NCI-H2196 treated with DMSO at 0.1 percent for 48 hours (cell line): ENCODE measurements at regions not wholly inside any gene's neighbourhood (a gene's known extent, or its start where the extent isn't known, plus 50 kb on each side); places are given as distances from the start of the nearest gene placed in this dataset.

Experiments used
- DNase-seq: peaks from one replicate; lab custom pipeline; 2025; ENCODE audit not compliant: unreplicated experiment; lab: John Stamatoyannopoulos, UW

DNA sequence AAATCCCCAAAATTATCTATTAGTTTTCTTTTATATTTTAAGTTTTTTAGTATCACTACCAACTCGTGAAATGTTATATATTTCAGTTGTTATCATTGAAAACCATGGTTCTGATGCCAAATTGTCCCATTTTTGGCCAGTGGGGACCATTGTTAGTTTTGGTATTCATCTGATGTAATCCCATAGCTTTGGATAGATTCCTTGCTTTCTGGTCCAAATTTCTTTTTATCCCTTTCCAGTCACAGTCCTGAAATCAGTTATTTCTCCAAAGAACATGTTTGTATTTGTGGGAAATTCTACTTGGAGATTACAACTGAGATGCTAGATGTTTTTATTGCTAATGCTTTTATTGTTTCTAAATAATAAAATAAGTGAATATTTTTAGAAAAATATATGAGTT is 976.8 kb upstream of the CRIM1 start:
- no peak for DNase-seq

DNA sequence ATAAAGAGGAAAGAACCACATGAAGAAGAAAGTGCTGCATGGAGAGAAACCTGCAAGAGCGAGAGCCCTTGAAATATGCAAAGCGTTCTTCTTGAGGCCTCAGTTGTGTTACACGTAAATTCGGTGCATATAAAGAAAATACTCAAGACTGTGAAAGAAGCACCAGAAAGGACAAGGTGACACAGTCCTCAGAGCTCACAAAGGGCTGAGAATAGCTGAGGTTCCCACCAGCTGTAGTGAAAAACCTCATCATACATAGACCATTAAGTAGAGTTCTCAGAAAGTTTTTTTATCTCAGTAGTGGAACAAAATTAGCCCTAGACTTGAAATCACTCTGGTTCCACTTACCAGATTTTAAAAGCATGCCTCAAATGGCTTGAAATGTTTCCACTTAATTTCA is 980.7 kb upstream of the CRIM1 start:
- DNase-seq: no peak

DNA sequence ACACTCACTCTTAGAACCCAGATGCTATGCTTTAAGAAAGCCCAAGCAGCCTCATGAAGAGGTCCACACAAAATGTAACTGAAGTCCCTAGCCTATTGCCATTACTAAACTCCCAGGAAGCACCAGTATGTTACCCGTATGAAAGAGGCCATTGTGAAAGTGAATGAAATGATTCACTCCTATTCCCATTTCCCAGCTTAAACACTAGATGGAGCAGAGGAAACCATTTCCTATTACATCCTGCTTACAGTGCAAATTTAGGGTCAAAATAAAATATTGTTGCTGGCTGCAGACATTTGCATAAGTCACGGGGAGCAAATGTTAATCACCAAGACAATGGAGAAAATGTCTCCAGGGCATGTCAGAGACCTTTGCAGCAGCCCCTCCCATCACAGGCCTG is 989.7 kb upstream of the CRIM1 start:
- no peak for DNase-seq

DNA sequence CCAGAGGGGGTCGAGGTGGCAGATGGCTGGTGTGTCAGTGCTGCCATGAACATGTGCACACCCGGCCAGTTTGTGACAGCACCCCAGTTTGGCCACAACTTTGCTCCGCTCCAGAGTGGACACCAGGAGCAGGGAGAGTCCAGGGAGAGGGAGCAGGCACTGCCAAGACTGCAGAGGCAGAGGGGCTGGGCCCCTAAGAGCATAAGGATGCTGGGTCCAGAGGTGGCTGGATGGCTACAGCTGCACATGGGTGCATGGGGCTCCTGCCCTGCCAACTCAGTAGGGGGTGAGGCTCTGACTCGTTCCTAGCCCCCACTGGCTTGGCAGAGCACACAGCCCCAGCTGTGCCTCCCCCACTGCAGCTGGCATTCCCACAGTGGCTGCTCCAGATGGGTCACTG is 999.2 kb upstream of the CRIM1 start:
- no peak for DNase-seq

DNA sequence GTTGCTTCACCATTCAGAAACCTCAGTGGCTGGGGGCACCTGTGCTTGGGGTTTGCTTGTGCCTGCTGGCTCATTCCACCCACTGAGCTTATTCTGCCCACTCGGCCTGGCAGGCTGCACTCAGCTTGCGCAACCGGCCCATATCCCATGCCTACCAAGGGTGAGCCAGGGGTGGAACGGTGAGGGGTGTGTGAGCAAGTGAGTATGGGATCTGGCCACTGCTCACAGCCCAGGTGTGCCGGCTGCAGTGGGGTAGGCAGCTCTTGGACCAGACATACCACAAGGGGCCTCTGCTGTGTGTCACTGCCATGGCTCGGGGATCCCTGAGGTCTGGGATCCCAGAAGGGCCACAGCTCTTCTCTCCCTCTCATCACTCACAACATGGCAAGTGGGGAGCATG is 1000.5 kb upstream of the CRIM1 start:
- no peak for DNase-seq

DNA sequence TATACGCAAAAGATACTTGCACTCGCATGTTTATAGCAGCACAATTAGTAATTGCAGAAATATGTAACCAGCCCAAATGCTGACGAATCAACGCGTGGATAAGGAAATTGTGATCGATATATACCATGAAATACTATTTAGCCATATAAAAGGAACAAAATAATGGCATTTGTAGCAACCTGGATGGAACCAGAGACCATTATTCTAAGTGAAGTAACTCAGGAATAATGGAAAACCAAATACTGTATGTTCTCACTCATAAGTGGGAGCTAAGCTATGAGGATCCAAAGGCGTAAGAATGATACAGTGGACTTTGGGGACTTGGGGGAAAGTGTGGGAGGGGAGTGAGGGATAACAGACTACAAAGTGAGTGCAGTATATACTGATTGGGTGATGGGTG is 1008.0 kb upstream of the CRIM1 start:
- no peak for DNase-seq

DNA sequence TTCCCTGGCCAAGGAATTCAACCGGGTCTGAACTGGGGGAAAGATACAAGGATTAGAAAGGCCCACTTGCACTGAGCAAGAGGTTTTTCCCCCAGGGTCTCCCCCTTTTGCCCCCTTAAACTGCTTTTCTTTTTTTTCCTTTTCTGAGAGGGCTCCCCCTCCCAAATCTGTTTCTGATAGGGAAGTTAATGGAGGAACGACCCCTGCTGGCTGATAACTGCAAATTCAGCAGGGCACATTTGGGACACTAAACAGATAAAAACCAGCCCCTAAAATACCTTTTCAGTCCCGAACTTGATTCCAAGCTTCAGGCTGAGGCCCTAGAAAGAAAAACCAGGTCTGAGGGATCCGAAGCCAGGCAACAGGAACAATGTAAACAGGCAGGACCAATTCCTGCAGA is 1012.4 kb upstream of the CRIM1 start:
- DNase-seq: no peak

DNA sequence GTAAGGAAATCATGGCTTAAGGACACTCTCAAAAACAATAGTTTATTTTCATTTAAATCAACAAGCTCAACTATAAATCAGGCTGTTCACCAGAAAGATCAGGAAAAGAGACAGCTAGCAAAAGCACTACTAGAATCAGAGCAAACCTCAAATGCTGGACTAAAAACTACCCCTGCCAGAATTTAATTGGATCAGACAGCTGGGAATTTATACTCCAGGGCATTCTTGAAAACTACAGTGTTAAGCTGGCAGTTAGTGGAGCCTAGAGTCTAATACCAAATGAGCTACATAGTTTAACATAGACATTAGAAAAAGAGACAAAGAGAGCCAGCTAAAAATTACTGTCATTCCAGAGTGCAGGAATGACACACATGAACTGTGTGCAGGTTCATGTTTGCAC is 1016.4 kb upstream of the CRIM1 start:
- no peak for DNase-seq

DNA sequence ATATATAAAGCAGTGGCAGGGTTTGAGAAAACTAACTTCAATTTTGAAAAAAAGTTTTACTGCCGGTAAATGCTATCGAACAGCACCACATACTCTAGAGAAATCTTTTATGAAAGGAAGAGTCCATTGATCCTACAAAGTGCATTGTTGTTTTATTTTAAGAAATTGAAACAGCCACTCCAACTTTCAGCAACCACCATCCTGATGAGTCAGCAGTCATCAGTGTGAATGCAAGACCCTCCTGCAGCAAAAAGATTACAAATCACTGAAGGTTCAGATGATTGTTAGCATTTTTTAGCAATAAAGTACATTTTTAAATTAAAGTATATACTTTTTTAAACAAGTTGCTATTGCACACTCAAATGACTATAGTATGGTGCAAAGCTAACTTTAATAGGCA is 1017.7 kb upstream of the CRIM1 start:
- no peak for DNase-seq

DNA sequence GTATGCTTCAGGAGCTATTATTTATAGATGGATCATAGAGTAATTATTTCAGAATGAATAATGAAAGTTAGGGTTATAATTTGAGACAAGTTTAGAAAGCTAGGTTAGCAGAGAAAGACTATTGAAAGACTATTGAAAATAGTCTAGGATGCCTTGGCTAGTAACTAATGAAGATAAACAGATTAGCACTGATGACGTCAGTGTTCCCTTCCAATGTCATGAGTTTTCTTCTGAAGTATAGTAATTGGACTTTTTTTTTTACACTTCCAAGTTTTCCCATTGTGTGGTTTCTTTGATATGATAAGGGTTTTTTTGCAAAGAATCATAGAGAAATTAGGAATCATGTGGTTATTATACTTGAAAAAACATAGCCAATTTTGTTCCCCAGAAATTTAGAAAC is 1041.5 kb upstream of the CRIM1 start:
- no peak for DNase-seq

DNA sequence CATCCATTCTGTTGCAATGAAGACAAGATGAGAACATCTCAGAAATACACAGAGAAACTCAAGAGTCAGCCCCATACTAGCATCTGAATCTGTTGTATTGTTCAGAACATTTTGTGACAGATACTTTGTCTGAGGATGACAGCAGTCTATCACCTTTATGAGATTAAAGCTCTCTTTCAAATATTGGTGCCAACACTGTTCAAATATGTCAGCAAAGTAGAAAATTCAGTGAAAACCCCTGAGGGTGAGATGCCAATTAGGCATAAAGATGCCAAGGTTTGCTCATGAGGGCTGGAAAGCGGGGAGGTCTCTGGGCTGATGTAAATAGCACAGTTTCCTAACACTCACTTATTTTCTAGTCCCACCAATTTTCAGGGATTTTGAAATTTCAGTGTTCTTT is 1054.2 kb upstream of the CRIM1 start:
- no peak for DNase-seq

DNA sequence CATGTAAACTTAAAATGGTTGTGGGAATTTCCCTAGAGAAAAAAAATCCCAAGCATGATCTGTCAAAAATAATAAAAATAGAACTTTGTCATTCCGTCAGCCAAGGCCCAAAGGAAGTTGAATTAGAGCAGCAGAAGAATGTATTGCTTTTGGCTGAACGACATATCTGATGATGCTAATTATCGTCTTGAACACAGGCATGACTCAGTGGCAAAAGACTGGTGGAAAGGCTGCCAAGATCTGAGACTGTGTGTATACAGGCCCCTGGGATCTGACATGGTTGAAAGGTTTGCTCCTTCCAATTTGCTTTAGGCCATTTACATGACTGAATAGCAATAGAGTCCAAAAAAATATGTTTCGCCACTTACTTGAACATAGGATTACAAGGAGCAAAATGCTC is 1057.1 kb upstream of the CRIM1 start:
- DNase-seq: no peak

DNA sequence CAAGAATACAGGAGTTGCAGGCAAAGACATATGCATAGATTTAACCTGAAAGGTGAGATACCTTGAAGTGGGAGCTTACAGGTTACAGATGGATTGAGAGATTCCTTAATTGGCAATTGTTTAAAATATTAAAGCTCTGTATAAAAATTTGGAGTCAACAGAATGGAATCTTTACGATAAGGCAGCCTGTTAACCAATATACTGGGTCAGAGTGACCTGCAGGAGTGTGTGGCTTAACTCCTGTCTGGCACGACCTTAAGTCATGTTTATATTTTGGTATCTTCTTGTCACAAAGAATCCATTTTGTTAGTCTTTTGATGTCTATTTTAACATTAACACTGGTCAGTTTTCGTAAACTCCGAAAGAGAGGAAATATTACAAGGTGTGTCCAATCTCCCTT is 1058.2 kb upstream of the CRIM1 start:
- no peak for DNase-seq

DNA sequence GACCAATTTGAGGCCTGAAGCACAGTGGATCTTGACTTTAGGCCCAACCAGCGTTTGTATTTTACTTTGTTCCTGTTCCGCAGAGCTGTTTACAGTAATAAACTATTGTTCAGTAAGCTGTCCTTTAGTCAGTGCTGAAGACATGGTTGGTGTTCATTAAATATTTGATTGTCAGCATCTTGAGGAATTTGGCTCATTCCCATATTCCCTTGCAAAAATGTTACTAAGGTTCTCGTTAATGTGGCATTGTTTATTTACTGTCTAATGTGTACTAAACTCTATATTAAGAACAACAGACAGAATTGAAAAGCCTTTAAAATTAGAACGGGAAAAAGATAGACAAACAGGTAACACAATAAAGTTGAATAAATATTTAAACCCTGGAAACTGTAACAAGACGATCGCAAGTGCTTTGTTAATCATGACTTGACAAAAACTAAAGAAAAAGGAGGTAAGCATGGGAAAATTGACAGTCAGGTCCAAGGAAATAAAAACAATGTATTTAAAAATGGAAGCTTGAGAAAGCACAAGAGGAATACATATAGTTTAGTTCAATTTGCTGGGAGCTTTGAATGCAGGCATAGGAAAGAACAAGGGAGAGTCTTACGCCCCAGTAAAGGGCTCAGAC is 1060.8 kb upstream of the CRIM1 start:
- DNase-seq: no peak

DNA sequence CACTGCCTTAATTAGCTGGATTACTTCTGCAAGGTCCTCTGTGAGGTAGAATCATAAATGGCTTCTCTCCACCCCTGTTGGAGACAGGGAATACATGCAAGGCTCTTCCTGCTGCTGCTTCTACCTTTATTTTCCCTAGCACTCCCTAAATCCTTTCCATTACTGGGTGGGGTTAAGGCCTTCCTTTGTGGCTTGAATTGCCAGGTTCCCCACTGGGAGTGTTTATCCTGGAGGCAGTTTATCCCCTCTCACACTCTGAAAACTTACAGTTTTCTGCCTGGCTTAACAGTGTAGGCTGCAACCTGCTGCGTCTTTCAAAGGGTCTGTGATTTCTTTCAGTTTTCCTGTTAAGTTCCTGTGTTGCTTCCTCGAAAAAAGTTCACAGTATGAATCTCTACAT is 1062.3 kb upstream of the CRIM1 start:
- no peak for DNase-seq

DNA sequence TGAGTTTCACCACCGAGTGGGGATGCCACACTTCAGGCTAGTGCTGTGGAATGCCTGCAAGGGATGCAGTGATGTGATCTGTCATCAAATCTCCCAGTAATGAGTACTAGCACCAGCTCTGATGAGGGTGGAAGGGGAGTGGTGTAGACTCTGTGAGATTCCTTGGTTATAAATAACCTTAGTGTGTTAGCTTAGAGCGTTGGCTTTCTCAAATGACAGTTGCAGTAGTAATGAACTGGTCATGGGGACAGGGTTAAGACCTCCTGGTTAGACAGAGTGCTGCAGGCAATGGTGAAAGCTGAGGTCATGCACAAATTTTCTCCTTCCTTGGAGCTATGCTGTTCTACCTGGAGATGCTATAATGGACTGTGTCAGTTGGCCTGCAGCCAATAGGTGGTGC is 1063.4 kb upstream of the CRIM1 start:
- no peak for DNase-seq

DNA sequence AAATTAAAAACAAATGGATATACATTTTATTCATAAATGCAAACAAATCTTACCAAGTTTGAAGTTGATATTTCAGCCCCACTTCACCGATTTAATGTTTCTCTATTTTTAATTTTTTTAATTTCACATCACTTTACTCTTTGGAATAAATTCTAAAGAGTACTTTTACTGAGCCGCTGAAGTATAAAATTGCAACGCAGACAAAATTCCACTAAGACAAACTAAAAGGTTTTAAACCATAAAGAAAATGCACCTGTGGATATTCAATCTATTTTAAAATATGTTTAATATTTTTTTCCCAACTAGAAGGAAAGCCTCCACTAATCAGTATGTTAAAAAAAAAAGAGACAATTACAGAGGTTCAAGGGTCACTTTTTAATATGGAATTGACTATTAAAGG is 1073.9 kb upstream of the CRIM1 start:
- no peak for DNase-seq

DNA sequence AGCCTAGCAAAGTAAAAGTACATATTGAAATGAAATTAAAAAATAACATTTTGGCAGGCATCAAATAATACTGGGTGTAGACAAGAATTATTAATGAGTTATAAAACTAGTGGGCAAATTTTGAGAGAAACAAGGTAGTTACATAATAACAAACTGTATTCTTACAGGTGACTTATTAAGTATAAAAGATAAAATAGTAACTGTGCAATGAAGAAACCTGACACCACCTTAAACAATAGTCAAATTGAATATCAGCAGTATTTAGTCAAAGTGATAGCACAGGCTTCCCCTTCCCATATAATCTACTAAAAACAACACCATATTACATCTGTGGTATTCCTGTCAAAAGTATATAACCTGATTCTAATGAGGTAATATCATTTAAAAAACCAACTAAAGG is 1099.8 kb upstream of the CRIM1 start:
- DNase-seq: no peak

DNA sequence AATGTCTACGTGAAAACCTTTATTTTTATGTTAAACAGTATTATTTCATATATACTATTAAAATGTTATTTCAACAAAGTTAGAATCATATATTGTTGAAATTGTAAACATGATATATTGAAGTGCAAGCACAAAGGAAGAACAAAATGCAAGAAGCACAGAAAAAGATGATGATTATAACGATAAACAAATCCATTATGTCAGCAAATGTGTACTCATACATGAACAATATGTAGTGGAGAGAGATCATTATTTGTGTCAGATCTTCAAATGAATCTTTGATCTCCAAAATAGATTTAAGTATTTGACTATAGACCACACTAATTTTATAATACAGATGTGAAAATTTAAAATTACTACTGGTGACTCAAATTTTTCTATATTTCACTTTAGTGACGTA is 1104.4 kb upstream of the CRIM1 start:
- DNase-seq: no peak

DNA sequence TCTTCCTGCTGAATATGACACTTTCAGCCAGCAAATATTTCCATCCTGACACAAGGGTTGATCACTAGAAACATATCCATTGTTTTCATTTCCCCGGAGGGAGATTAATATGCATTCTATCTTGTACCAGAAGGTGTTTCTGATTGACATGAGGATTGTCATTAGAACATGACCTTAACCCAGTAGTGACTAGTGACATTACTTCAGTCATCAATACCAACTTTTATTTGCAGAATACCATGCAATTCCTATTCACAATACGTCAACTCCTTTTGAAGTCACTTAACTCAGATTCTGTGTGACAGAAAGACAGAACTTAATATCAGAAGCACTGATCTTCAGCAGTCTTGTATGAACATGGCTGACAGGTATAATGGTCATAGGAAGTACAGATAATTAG is 1108.9 kb upstream of the CRIM1 start:
- DNase-seq: no peak

DNA sequence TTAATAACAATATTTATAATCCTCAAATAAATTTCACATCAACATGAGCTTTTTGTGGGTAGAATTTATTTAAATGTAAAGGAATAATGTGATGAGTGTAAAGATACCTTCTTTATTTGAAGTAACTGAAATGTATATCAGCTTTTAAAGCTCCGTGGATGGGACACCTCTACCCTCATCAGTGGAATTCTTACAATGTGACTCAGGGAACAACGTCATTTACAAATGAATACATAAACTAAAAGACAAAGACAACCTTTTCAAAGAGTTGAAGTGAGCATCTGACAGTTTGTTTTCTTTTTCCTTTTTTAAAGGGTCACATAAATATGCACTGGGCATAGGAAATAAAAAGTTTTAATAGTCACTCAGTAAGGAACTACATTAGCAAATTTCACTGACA is 1127.0 kb upstream of the CRIM1 start:
- no peak for DNase-seq

DNA sequence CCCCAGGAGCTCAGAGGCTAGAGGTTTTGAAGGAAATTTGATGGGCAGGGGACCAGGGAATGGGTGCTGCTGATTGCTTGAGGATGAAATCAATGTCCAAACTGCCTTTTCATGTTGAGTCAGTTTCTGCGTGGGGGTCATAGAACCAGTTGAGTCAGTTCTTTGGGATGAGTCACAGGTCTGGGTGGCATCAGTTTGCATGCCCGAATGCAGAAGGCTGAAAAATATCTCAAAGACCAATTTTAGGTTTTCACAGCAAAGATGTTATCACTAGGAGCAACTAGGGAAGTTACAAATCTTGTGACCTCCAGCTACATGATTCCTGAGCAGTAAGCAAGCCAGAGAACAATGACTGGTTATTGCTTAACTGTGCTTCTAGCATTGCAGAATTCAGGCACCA is 1135.1 kb upstream of the CRIM1 start:
- DNase-seq: no peak

DNA sequence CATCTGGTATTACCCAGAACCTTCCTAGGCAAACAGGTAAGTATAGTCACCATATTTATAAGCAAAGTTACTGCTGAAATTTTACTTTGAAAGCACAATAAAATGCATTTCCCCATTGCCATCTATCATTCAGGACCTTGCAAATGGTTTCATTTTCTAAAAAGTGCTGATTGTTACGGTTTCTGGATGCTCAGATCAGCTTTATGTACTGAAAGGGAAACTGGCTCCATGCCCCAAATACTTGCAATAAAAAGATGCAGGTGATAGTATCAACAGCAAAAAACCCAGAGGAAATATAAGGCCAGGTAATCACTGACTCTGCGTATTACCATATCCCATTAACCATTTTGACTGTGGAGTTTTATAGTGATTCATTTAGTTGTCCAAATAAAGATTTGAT is 1150.7 kb upstream of the CRIM1 start:
- DNase-seq: no peak

DNA sequence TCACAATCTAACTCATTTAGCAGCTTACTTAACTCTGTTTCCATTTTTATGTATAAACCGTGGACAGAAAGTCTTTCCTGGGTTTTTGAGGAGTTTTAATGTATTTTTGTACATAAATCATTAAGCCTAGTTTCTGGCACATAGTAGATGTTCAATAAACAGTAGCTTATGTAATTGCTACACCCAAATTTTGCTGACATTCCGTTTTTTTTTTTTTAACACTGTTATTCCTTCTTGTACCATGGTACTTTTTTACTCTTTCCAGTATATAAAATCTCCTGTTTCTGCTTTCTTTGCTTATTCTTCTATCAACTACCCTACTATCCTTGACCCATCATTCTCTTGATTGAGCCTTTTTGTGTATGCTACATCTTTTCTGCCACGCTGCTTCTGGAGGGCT is 1151.3 kb upstream of the CRIM1 start:
- DNase-seq: no peak
